WTC11 (cell line): ENCODE measurements at regions not wholly inside any gene's neighbourhood (a gene's known extent, or its start where the extent isn't known, plus 50 kb on each side); places are given as distances from the start of the nearest gene placed in this dataset.

ENCODE experiments used
- ATF1 ChIP-seq: sonication (generic); formaldehyde crosslinking; IDR thresholded peaks from 2 replicates; pipeline ENCODE4 v1.8.1; 2023; ENCODE audit warnings: mild to moderate bottlenecking, moderate library complexity, missing genetic modification reagents
- JUN ChIP-seq: sonication (generic); formaldehyde crosslinking; IDR thresholded peaks from 2 replicates; pipeline ENCODE4 v1.8.0; 2023; ENCODE audit warnings: mild to moderate bottlenecking, missing genetic modification reagents
- NR1H2 ChIP-seq: sonication (generic); formaldehyde crosslinking; IDR thresholded peaks from 2 replicates; pipeline ENCODE4 v1.9.0; 2021; ENCODE audit warnings: mild to moderate bottlenecking, moderate library complexity, missing genetic modification reagents
- NR3C1 ChIP-seq: sonication (generic); formaldehyde crosslinking; conservative IDR thresholded peaks from 2 replicates; pipeline ENCODE4 v1.8.1; 2023; ENCODE audit warnings: low read depth, mild to moderate bottlenecking, missing genetic modification reagents
- ZBTB21 ChIP-seq: sonication (generic); formaldehyde crosslinking; IDR thresholded peaks from 2 replicates; pipeline ENCODE4 v1.8.1; 2023; ENCODE audit warnings: mild to moderate bottlenecking, missing genetic modification reagents, borderline replicate concordance
- TF ChIP-seq, protein P1 (sequence below): sonication (generic); formaldehyde crosslinking; IDR thresholded peaks from 2 replicates; pipeline ENCODE4 v1.8.0; 2022; ENCODE audit warnings: mild to moderate bottlenecking, missing genetic modification reagents
- TF ChIP-seq, protein P2 (sequence below): fragments of 200-600 bp; IDR thresholded peaks from 2 replicates; pipeline ENCODE4 v1.8.0; 2022; ENCODE audit warnings: antibody characterized with exemption

DNA sequence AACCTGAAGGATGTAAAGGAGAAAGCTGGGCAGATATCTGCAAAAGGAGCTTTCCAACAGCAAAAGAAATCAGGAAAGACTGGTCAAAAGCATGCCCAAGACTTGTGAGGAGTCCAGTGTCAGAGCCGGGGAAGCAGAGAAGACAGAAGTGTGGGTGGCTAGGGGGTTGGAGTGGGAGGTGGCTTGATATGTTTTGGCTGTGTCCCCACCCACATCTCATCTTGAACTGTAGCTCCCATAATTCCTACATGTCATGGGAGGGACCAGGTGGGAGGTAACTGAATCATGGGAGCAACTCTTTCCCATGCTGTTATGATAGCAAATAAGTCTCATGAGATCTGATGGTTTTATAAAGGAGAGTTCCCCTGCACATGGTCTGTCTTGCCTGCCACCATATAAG, 84.9 kb downstream of the INHBA start:
- TF ChIP-seq NR3C1 (CRISPR knock-in tag), result no peak
- TF ChIP-seq, protein P1, sequence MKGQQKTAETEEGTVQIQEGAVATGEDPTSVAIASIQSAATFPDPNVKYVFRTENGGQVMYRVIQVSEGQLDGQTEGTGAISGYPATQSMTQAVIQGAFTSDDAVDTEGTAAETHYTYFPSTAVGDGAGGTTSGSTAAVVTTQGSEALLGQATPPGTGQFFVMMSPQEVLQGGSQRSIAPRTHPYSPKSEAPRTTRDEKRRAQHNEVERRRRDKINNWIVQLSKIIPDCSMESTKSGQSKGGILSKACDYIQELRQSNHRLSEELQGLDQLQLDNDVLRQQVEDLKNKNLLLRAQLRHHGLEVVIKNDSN, result no peak
- TF ChIP-seq, protein P2, sequence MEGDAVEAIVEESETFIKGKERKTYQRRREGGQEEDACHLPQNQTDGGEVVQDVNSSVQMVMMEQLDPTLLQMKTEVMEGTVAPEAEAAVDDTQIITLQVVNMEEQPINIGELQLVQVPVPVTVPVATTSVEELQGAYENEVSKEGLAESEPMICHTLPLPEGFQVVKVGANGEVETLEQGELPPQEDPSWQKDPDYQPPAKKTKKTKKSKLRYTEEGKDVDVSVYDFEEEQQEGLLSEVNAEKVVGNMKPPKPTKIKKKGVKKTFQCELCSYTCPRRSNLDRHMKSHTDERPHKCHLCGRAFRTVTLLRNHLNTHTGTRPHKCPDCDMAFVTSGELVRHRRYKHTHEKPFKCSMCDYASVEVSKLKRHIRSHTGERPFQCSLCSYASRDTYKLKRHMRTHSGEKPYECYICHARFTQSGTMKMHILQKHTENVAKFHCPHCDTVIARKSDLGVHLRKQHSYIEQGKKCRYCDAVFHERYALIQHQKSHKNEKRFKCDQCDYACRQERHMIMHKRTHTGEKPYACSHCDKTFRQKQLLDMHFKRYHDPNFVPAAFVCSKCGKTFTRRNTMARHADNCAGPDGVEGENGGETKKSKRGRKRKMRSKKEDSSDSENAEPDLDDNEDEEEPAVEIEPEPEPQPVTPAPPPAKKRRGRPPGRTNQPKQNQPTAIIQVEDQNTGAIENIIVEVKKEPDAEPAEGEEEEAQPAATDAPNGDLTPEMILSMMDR, result no peak
- TF ChIP-seq NR1H2, result no peak
- TF ChIP-seq JUN (CRISPR knock-in tag), result no peak
- TF ChIP-seq ATF1 (CRISPR knock-in tag), result no peak
- TF ChIP-seq ZBTB21 (CRISPR knock-in tag), result no peak
